ENCODE measurements at regions not wholly inside any gene's neighbourhood (a gene's known extent, or its start where the extent isn't known, plus 50 kb on each side); places are given as distances from the start of the nearest gene placed in this dataset.

- Histone ChIP-seq H4K20me1 (ENCODE audit: control insufficient read depth, extremely low read depth, insufficient read depth, low read length) (no peaks in the 10 kb centered on the region), H3K4me3 (replicated peaks in 1 of 4; ENCODE audit: control extremely low read depth in 1 of 4, insufficient read depth in 1 of 4, low read depth in 3 of 4, low read length in 4 of 4) (no peak overlapping the region)
- peak in 1 of 2 donors; percentile 36 for DNase-seq (ENCODE audit: low read depth in 2 of 2)
Observed at GRCh38 chr12:115378291-115378690, 694.3 kb upstream of the TBX3 start.

GRCh38 chr12:115377779-115378178 is 693.8 kb upstream of the TBX3 start:
- Histone ChIP-seq H3K4me2 (ENCODE audit: extremely low read depth, insufficient read depth, low read length) (no peak overlapping the region), H3K27me3 (ENCODE audit: control insufficient read depth, insufficient read depth, low read length) (no peaks in the 10 kb centered on the region), H3K4me3 (replicated peaks in 1 of 4; ENCODE audit: control extremely low read depth in 1 of 4, insufficient read depth in 1 of 4, low read depth in 3 of 4, low read length in 4 of 4) (no peak overlapping the region), H3K9me3 (ENCODE audit: control insufficient read depth, insufficient read depth, low read depth, low read length) (no peaks in the 10 kb centered on the region), H4K20me1 (ENCODE audit: control insufficient read depth, extremely low read depth, insufficient read depth, low read length) (no peaks in the 10 kb centered on the region), H2AFZ (ENCODE audit: low read length) (no peak overlapping the region), H3K36me3 (ENCODE audit: control insufficient read depth, insufficient read depth, low read length) (no peaks in the 10 kb centered on the region), H3K79me2 (ENCODE audit: control insufficient read depth, insufficient read depth, low read length) (no peaks in the 10 kb centered on the region), H3K9ac (ENCODE audit: insufficient read depth, low read length) (no peak overlapping the region), H3K27ac (ENCODE audit: insufficient read depth, low read length) (no peak overlapping the region), H3K4me1 (ENCODE audit: control insufficient read depth, extremely low read depth, insufficient read depth, low read length) (no peaks in the 10 kb centered on the region)
- DNase-seq (ENCODE audit: low read depth in 2 of 2): no peak
- TF ChIP-seq, protein P1, sequence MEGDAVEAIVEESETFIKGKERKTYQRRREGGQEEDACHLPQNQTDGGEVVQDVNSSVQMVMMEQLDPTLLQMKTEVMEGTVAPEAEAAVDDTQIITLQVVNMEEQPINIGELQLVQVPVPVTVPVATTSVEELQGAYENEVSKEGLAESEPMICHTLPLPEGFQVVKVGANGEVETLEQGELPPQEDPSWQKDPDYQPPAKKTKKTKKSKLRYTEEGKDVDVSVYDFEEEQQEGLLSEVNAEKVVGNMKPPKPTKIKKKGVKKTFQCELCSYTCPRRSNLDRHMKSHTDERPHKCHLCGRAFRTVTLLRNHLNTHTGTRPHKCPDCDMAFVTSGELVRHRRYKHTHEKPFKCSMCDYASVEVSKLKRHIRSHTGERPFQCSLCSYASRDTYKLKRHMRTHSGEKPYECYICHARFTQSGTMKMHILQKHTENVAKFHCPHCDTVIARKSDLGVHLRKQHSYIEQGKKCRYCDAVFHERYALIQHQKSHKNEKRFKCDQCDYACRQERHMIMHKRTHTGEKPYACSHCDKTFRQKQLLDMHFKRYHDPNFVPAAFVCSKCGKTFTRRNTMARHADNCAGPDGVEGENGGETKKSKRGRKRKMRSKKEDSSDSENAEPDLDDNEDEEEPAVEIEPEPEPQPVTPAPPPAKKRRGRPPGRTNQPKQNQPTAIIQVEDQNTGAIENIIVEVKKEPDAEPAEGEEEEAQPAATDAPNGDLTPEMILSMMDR (conservative IDR thresholded peaks at IDR 0.05 in 1 of 2, IDR thresholded peaks at IDR 0.05 in 1 of 2; ENCODE audit: low read depth in 1 of 2, low read length in 2 of 2): no peak
- no peak for TF ChIP-seq EZH2 (IDR thresholded peaks at IDR 0.05; ENCODE audit: low read length, missing control alignments)

More at GRCh38 chr12:115378291-115378690, 694.3 kb upstream of the TBX3 start:
- H2AFZ ChIP-seq (ENCODE audit: low read length): no peak overlapping the region
- no peak overlapping the region for H3K9ac ChIP-seq (ENCODE audit: insufficient read depth, low read length)
- H3K79me2 ChIP-seq (ENCODE audit: control insufficient read depth, insufficient read depth, low read length): no peaks in the 10 kb centered on the region
- TF ChIP-seq, protein P1 (conservative IDR thresholded peaks at IDR 0.05 in 1 of 2, IDR thresholded peaks at IDR 0.05 in 1 of 2; ENCODE audit: low read depth in 1 of 2, low read length in 2 of 2): no peak
- TF ChIP-seq EZH2 (IDR thresholded peaks at IDR 0.05; ENCODE audit: low read length, missing control alignments): no peak
- no peak overlapping the region for H3K4me2 ChIP-seq (ENCODE audit: extremely low read depth, insufficient read depth, low read length)
- H3K4me1 ChIP-seq (ENCODE audit: control insufficient read depth, extremely low read depth, insufficient read depth, low read length): no peaks in the 10 kb centered on the region
- no peaks in the 10 kb centered on the region for H3K36me3 ChIP-seq (ENCODE audit: control insufficient read depth, insufficient read depth, low read length)
- H3K27me3 ChIP-seq (ENCODE audit: control insufficient read depth, insufficient read depth, low read length): no peaks in the 10 kb centered on the region
- H3K27ac ChIP-seq (ENCODE audit: insufficient read depth, low read length): no peak overlapping the region
- no peaks in the 10 kb centered on the region for H3K9me3 ChIP-seq (ENCODE audit: control insufficient read depth, insufficient read depth, low read depth, low read length)

DNA sequence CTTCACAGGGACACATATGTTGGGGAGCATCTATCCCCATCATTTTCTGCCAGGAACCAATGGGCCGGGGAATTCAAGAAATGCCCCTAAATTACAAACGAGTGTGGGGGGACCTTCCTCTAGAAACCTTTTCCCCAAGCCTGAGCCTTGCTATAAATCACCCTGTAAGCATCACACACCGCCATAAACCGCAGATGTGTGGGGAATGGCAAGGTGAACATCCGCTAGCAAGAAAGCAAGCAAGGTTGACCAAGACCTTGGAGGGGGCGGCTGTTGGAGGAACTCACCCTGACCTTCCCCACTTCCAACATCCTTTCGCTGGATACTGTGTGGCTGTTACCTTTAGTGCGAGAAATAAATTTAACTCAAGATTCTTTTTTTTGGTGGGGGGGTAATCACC is 693.3 kb upstream of the TBX3 start:
- H3K27ac ChIP-seq (ENCODE audit: insufficient read depth, low read length): no peak overlapping the region
- no peaks in the 10 kb centered on the region for H3K79me2 ChIP-seq (ENCODE audit: control insufficient read depth, insufficient read depth, low read length)
- H2AFZ ChIP-seq (ENCODE audit: low read length): no peak overlapping the region
- TF ChIP-seq EZH2 (IDR thresholded peaks at IDR 0.05; ENCODE audit: low read length, missing control alignments): no peak
- TF ChIP-seq, protein P1 (conservative IDR thresholded peaks at IDR 0.05 in 1 of 2, IDR thresholded peaks at IDR 0.05 in 1 of 2; ENCODE audit: low read depth in 1 of 2, low read length in 2 of 2): no peak
- H3K4me2 ChIP-seq (ENCODE audit: extremely low read depth, insufficient read depth, low read length): no peak overlapping the region
- H3K9me3 ChIP-seq (ENCODE audit: control insufficient read depth, insufficient read depth, low read depth, low read length): no peaks in the 10 kb centered on the region
- no peak overlapping the region for H3K9ac ChIP-seq (ENCODE audit: insufficient read depth, low read length)
- H3K4me1 ChIP-seq (ENCODE audit: control insufficient read depth, extremely low read depth, insufficient read depth, low read length): no peaks in the 10 kb centered on the region
- no peak overlapping the region for H3K4me3 ChIP-seq (replicated peaks in 1 of 4; ENCODE audit: control extremely low read depth in 1 of 4, insufficient read depth in 1 of 4, low read depth in 3 of 4, low read length in 4 of 4)
- no peaks in the 10 kb centered on the region for H3K36me3 ChIP-seq (ENCODE audit: control insufficient read depth, insufficient read depth, low read length)
- no peak for DNase-seq (ENCODE audit: low read depth in 2 of 2)
- no peaks in the 10 kb centered on the region for H4K20me1 ChIP-seq (ENCODE audit: control insufficient read depth, extremely low read depth, insufficient read depth, low read length)
- no peaks in the 10 kb centered on the region for H3K27me3 ChIP-seq (ENCODE audit: control insufficient read depth, insufficient read depth, low read length)

Measured in fibroblast of lung (primary cell).